SK-N-SH (cell line): ENCODE measurements at regions not wholly inside any gene's neighbourhood (a gene's known extent, or its start where the extent isn't known, plus 50 kb on each side); places are given as distances from the start of the nearest gene placed in this dataset.

ENCODE experiments used
- CTCF ChIA-PET: fragments of 300-600, 350-600 bp; formaldehyde crosslinking; extraction: SDS; loops from one replicate; lab custom pipeline; 2021; lab: Yijun Ruan, JAX
- POLR2A ChIA-PET: fragments of 350-600 bp; sonication (Branson Sonifier 250); formaldehyde crosslinking; extraction: SDS; loops from one replicate; lab custom pipeline; 2020; ENCODE audit warnings: antibody characterized with exemption, inconsistent platforms; lab: Yijun Ruan, JAX
- DNase-seq: peaks from one replicate; pipeline ENCODE4 v3.0.0; 2012
- H2AFZ ChIP-seq: fragments of 200-600 bp; sonication (generic); 2 replicates; pipeline ENCODE4 v1.8.1; 2016; ENCODE audit warnings: antibody characterized with exemption, mild to moderate bottlenecking, low read depth
- H3F3A ChIP-seq: fragments of 200-600 bp; sonication (generic); replicated peaks from 2 replicates; pipeline ENCODE3; 2016; ENCODE audit warnings: antibody characterized with exemption, mild to moderate bottlenecking; ENCODE audit not compliant: insufficient read depth
- H3K27ac ChIP-seq, 2 experiments: fragments of 200-500 bp in 1 of 2; fragments of 200-600 bp in 1 of 2; sonication (Bioruptor generic) in 1 of 2; sonication (generic), shearing (Covaris generic) in 1 of 2; 2 replicates each; pipeline versions ENCODE4 v1.5.1 to v1.6.1; 2014 to 2016; ENCODE audit warnings: low read depth in 2 of 2, inconsistent platforms in 1 of 2, low read length in 1 of 2, mild to moderate bottlenecking in 1 of 2, mixed read lengths in 1 of 2
- H3K27me3 ChIP-seq: fragments of 200-600 bp; sonication (generic), shearing (Covaris generic); 2 replicates; pipeline ENCODE4 v1.6.1; 2016; ENCODE audit warnings: mixed run types; ENCODE audit not compliant: insufficient read depth
- H3K36me3 ChIP-seq, 2 experiments: fragments of 200-500 bp in 1 of 2; fragments of 200-600 bp in 1 of 2; sonication (Bioruptor generic) in 1 of 2; sonication (generic) in 1 of 2; replicated peaks in 1 of 2; 2 replicates each; pipeline versions ENCODE3 to v1.5.1; 2014 to 2016; ENCODE audit warnings: low read length in 1 of 2, mild to moderate bottlenecking in 1 of 2; ENCODE audit not compliant: insufficient read depth in 2 of 2, control insufficient read depth in 1 of 2
- H3K4me1 ChIP-seq, 2 experiments: fragments of 200-500 bp in 1 of 2; fragments of 200-600 bp in 1 of 2; sonication (Bioruptor generic) in 1 of 2; sonication (generic), shearing (Covaris generic) in 1 of 2; 2 replicates each; pipeline versions ENCODE4 v1.5.1 to v1.6.1; 2014 to 2016; ENCODE audit warnings: low read depth in 1 of 2, low read length in 1 of 2, mixed run types in 1 of 2; ENCODE audit not compliant: insufficient read depth in 2 of 2, control insufficient read depth in 1 of 2
- H3K4me2 ChIP-seq: fragments of 200-600 bp; sonication (generic), shearing (Covaris generic); 2 replicates; pipeline ENCODE4 v1.6.1; 2017; ENCODE audit warnings: mixed run types
- H3K4me3 ChIP-seq, 2 experiments: fragments of 200-500 bp in 1 of 2; fragments of 200-600 bp in 1 of 2; sonication (Bioruptor generic) in 1 of 2; sonication (generic), shearing (Covaris generic) in 1 of 2; 2 replicates each; pipeline versions ENCODE4 v1.5.1 to v1.8.1; 2014 to 2016; ENCODE audit warnings: low read depth in 2 of 2, inconsistent platforms in 1 of 2, low read length in 1 of 2, mild to moderate bottlenecking in 1 of 2, mixed read lengths in 1 of 2, moderate library complexity in 1 of 2
- H3K79me2 ChIP-seq: fragments of 200-600 bp; sonication (generic); 2 replicates; pipeline ENCODE4 v1.8.1; 2017; ENCODE audit warnings: mild to moderate bottlenecking; ENCODE audit not compliant: insufficient read depth
- H3K9ac ChIP-seq: fragments of 200-600 bp; sonication (generic); 2 replicates; pipeline ENCODE4 v1.6.1; 2017; ENCODE audit warnings: mixed run types
- H3K9me2 ChIP-seq: fragments of 200-600 bp; sonication (generic); 2 replicates; pipeline ENCODE4 v1.6.1; 2017; ENCODE audit warnings: mixed run types
- H3K9me3 ChIP-seq: fragments of 200-600 bp; sonication (generic); 2 replicates; pipeline ENCODE4 v1.6.1; 2017; ENCODE audit warnings: mixed run types, mild to moderate bottlenecking, moderate library complexity
- H4K20me1 ChIP-seq: fragments of 200-600 bp; sonication (generic); 2 replicates; pipeline ENCODE4 v1.6.1; 2017; ENCODE audit warnings: mild to moderate bottlenecking, mixed run types; ENCODE audit not compliant: insufficient read depth
- CHD2 ChIP-seq: fragments of 150-350 bp; IDR thresholded peaks from 2 replicates; pipeline ENCODE4 v1.6.1; 2018; ENCODE audit warnings: low read length; ENCODE audit not compliant: partially characterized antibody
- EP300 ChIP-seq, 2 experiments: IDR thresholded peaks; 2 replicates each; pipeline versions ENCODE4 v1.4.0 to v1.6.1; 2012; ENCODE audit warnings: borderline replicate concordance in 1 of 2, low read depth in 1 of 2, low read length in 1 of 2
- FOSL2 ChIP-seq: IDR thresholded peaks from 2 replicates; pipeline ENCODE4 v1.4.0; 2012; ENCODE audit warnings: low read depth, mild to moderate bottlenecking, moderate library complexity, borderline replicate concordance
- GATA2 ChIP-seq: sonication (generic); formaldehyde crosslinking; IDR thresholded peaks from 2 replicates; pipeline ENCODE4 v1.5.0; 2020; ENCODE audit warnings: mild to moderate bottlenecking, missing genetic modification reagents
- MAX ChIP-seq: IDR thresholded peaks from 2 replicates; pipeline ENCODE4 v1.4.0; 2012; ENCODE audit warnings: low read depth
- POLR2AphosphoS5 ChIP-seq: IDR thresholded peaks from 2 replicates; pipeline ENCODE4 v1.6.1; 2012; ENCODE audit warnings: low read depth, low read length
- RCOR1 ChIP-seq: fragments of 150-350 bp; IDR thresholded peaks from 2 replicates; pipeline ENCODE4 v1.6.1; 2017; ENCODE audit warnings: antibody characterized with exemption, low read length
- SMC3 ChIP-seq: IDR thresholded peaks from 2 replicates; pipeline ENCODE4 v1.6.1; 2012; ENCODE audit warnings: low read depth, low read length, improper control_type of control experiment
- TAF1 ChIP-seq: IDR thresholded peaks from 2 replicates; pipeline ENCODE4 v1.6.1; 2012; ENCODE audit warnings: low read depth, mild to moderate bottlenecking, low read length, moderate library complexity, borderline replicate concordance
- ZBTB33 ChIP-seq: IDR thresholded peaks from 2 replicates; pipeline ENCODE4 v1.4.0; 2012; ENCODE audit warnings: low read depth, borderline replicate concordance
- WGBS: methylation state at CpG from one replicate; pipeline ENCODE4 v1.1.6; 2017; ENCODE audit warnings: low lambda C conversion rate; 5-methylcytosine and 5-hydroxymethylcytosine counted together
- TF ChIP-seq, protein P1 (sequence below): IDR thresholded peaks from 2 replicates; pipeline ENCODE4 v1.4.0; 2012; ENCODE audit warnings: low read depth, borderline replicate concordance
- TF ChIP-seq, protein P2 (sequence below): IDR thresholded peaks from 2 replicates; pipeline ENCODE4; 2012

DNA sequence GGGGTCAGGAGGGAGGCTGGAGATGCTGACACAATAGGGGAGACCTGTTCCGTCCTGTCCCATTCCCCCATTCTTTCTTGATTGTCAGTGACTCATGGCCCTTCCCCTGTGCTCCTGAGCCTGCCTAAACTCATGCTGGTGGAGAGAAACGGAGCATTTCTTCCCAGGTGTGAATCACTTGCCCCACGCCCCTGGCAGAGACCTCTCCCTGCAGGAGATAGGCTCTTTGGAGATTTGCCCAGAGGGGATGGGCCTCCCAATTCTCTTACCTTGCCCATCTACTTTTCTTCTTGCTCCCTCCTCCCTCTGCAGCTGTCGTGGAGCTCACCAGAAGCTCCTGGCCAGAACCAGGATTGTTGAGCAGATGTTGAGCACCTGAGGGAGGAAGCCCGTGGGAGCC is 121.9 kb upstream of the OR9Q1 start (continued):
- TF ChIP-seq ZBTB33, result no peak
- TF ChIP-seq FOSL2, result no peak
- no peak for TF ChIP-seq EP300 (IDR thresholded peaks at IDR 0.05; ENCODE audit: borderline replicate concordance in 1 of 2, low read depth in 1 of 2, low read length in 1 of 2)
- TF ChIP-seq, protein P1, sequence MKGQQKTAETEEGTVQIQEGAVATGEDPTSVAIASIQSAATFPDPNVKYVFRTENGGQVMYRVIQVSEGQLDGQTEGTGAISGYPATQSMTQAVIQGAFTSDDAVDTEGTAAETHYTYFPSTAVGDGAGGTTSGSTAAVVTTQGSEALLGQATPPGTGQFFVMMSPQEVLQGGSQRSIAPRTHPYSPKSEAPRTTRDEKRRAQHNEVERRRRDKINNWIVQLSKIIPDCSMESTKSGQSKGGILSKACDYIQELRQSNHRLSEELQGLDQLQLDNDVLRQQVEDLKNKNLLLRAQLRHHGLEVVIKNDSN, result no peak
- TF ChIP-seq CHD2, result no peak
- no peak for TF ChIP-seq MAX
- no peak for TF ChIP-seq RCOR1

- Histone ChIP-seq H3K4me2 (no peak overlapping the region), H3K9me2 (no peaks in the 10 kb centered on the region), H3K36me3 (no peaks in the 10 kb centered on the region), H2AFZ (no peak overlapping the region), H3F3A (no peaks in the 10 kb centered on the region), H3K27ac (no peak overlapping the region), H3K27me3 (no peaks in the 10 kb centered on the region; the same call in 1 of the 2 replicates), H3K9ac (no peak overlapping the region), H3K4me3 (no peak overlapping the region), H3K9me3 (no peaks in the 10 kb centered on the region), H4K20me1 (no peaks in the 10 kb centered on the region), H3K79me2 (no peaks in the 10 kb centered on the region), H3K4me1 (peaks cover 0 to 2% of the 10 kb centered on the region in 2 experiments; a peak in 1 of 4 replicates)
- DNase-seq, result no peak
- TF ChIP-seq RCOR1 (no peak), POLR2AphosphoS5 (no peak), GATA2 (CRISPR knock-in tag) (no peak)
- POLR2A ChIA-PET, result no interaction called here
- CTCF ChIA-PET, result no interaction called here
These were observed 120.7 kb upstream of the OR9Q1 start for GRCh38 chr11:57903011-57903410.

GRCh38 chr11:57903441-57904123 is 120.1 kb upstream of the OR9Q1 start:
- H3K79me2 ChIP-seq, result no peaks in the 10 kb centered on the region
- POLR2A ChIA-PET, result no interaction called here
- H3K4me2 ChIP-seq, result peak overlapping the region; percentile 60; the same call in 1 of the 2 replicates
- H3K27ac ChIP-seq, result no peak overlapping the region
- 11% methylated on average over 10 of the region's 11 CpGs for WGBS
- H3K4me1 ChIP-seq, result peaks cover 0 to 2% of the 10 kb centered on the region in 2 experiments; a peak in 1 of 4 replicates
- no peaks in the 10 kb centered on the region for H3K9me2 ChIP-seq
- TF ChIP-seq SMC3 (no peak), MAX (peak; percentile 53; the same call in 1 of the 2 replicates), TAF1 (no peak)
- TF ChIP-seq, protein P2, sequence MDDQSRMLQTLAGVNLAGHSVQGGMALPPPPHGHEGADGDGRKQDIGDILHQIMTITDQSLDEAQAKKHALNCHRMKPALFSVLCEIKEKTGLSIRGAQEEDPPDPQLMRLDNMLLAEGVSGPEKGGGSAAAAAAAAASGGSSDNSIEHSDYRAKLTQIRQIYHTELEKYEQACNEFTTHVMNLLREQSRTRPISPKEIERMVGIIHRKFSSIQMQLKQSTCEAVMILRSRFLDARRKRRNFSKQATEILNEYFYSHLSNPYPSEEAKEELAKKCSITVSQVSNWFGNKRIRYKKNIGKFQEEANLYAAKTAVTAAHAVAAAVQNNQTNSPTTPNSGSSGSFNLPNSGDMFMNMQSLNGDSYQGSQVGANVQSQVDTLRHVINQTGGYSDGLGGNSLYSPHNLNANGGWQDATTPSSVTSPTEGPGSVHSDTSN, result no peak
- H3K27me3 ChIP-seq, result no peaks in the 10 kb centered on the region; the same call in 1 of the 2 replicates
- CTCF ChIA-PET, result no interaction called here
- DNase-seq, result no peak
- no peak overlapping the region for H2AFZ ChIP-seq
- no peaks in the 10 kb centered on the region for H3K36me3 ChIP-seq
- no peaks in the 10 kb centered on the region for H4K20me1 ChIP-seq
- no peaks in the 10 kb centered on the region for H3K9me3 ChIP-seq
- H3K9ac ChIP-seq, result no peak overlapping the region
- H3F3A ChIP-seq, result no peaks in the 10 kb centered on the region
- no peak overlapping the region for H3K4me3 ChIP-seq
